ENCODE measurements at regions not wholly inside any gene's neighbourhood (a gene's known extent, or its start where the extent isn't known, plus 50 kb on each side); places are given as distances from the start of the nearest gene placed in this dataset.
A peak's percentile ranks its signal among the peaks of the same experiment; 100 is the strongest.

DNA sequence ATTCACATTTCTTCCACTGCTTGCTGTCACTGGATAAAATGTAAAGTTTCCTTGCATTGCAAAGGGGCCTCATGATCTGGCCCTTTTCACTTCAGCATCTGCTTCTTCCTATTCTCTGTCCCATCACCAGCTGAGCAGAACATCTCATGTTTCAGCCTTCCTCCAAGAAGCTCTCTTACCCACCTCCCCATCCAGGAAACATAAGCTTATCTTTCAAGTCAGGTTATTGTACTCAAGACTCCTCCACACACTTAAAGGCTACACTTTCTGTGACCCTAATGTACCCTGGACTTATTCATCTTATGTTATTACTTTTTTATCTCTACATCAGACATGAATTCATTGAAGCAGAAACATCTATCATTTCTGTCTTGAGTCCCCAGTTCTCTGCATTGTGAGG, 230.5 kb downstream of the PMAIP1 start:
- Histone ChIP-seq H3K27me3 (replicated peaks in 1 of 4; ENCODE audit: control insufficient read depth in 3 of 4, extremely low read depth in 1 of 4, insufficient read depth in 3 of 4, low read length in 3 of 4) (peaks cover 0 to 1% (median 0%) of the 10 kb centered on the region in 4 experiments; a peak in 1 of 7 replicates), H3K4ac (replicated peaks; ENCODE audit: insufficient read length, low read depth, low read length) (no peak overlapping the region), H3K79me2 (ENCODE audit: control insufficient read depth in 1 of 2, insufficient read depth in 2 of 2, low read length in 2 of 2) (no peaks in the 10 kb centered on the region), H3K14ac (ENCODE audit: insufficient read length) (no peak overlapping the region), H4K20me1 (replicated peaks in 1 of 2; ENCODE audit: control insufficient read depth in 1 of 2, insufficient read depth in 2 of 2, low read length in 2 of 2) (no peaks in the 10 kb centered on the region), H2BK120ac (replicated peaks; ENCODE audit: low read depth, low read length) (no peak overlapping the region), H2BK5ac (ENCODE audit: low read depth, low read length) (no peak overlapping the region), H2BK20ac (ENCODE audit: low read length) (no peak overlapping the region), H3K9me3 (ENCODE audit: insufficient read depth in 2 of 2, low read depth in 1 of 2, low read length in 1 of 2) (no peaks in the 10 kb centered on the region), H2AK5ac (ENCODE audit: low read depth, low read length) (no peak overlapping the region), H3K27ac (ENCODE audit: low read depth, low read length) (no peak overlapping the region), H2BK12ac (ENCODE audit: low read depth, low read length) (no peak overlapping the region), H3K4me1 (replicated peaks in 1 of 4; ENCODE audit: control insufficient read depth in 3 of 4, insufficient read depth in 4 of 4, low read length in 3 of 4) (no peaks in the 10 kb centered on the region), H3K23ac (ENCODE audit: insufficient read length) (no peak overlapping the region), H2BK15ac (ENCODE audit: low read length) (no peak overlapping the region), H3K4me3 (ENCODE audit: extremely low read depth in 1 of 4, insufficient read depth in 2 of 4, low read depth in 3 of 4, low read length in 4 of 4) (no peak overlapping the region), H4K8ac (ENCODE audit: extremely low read depth, insufficient read depth, low read length) (no peak overlapping the region), H3K79me1 (ENCODE audit: low read depth, low read length) (no peaks in the 10 kb centered on the region), H2AFZ (ENCODE audit: low read length) (peak overlapping the region; percentile 24; the same call in 1 of the 2 replicates), H3K9ac (replicated peaks in 1 of 4; ENCODE audit: extremely low read depth in 1 of 4, low read depth in 3 of 4, low read length in 3 of 4) (no peak overlapping the region), H3K56ac (replicated peaks; ENCODE audit: insufficient read length, low read depth, low read length) (no peak overlapping the region), H4K5ac (ENCODE audit: insufficient read length, low read depth, low read length) (no peak overlapping the region), H3K36me3 (ENCODE audit: control insufficient read depth in 2 of 4, insufficient read depth in 4 of 4, low read length in 3 of 4) (no peaks in the 10 kb centered on the region), H3K4me2 (ENCODE audit: insufficient read depth in 1 of 2, low read depth in 2 of 2, low read length in 2 of 2) (no peak overlapping the region), H3K18ac (ENCODE audit: extremely low read depth, low read length) (no peak overlapping the region), H4K91ac (replicated peaks; ENCODE audit: insufficient read length, low read length) (no peak overlapping the region), H3K23me2 (ENCODE audit: low read depth, low read length) (no peaks in the 10 kb centered on the region)
- POLR2A ChIA-PET (ENCODE audit: partially characterized antibody): no interaction called here
- DNase-seq (ENCODE audit: low read depth in 1 of 2, low spot score in 2 of 2): no peak
- no peak for TF ChIP-seq GABPA (IDR thresholded peaks at IDR 0.05; ENCODE audit: borderline replicate concordance, insufficient read depth, low read length)
- no peak for TF ChIP-seq RAD21 (IDR thresholded peaks at IDR 0.05 in 1 of 2, conservative IDR thresholded peaks at IDR 0.05 in 1 of 2; ENCODE audit: low read depth in 2 of 2, low read length in 2 of 2)
- no peak for TF ChIP-seq HDAC6 (IDR thresholded peaks at IDR 0.05; ENCODE audit: low read depth, low read length)
- TF ChIP-seq RNF2 (IDR thresholded peaks at IDR 0.05; ENCODE audit: borderline replicate concordance, low read depth, low read length, missing control alignments, poor library complexity, severe bottlenecking): no peak
- TF ChIP-seq RBBP5 (IDR thresholded peaks at IDR 0.05; ENCODE audit: borderline replicate concordance, low read depth, low read length): no peak
- TF ChIP-seq TAF7 (optimal IDR thresholded peaks at IDR 0.05; ENCODE audit: borderline replicate concordance, low read depth, low read length): no peak
- TF ChIP-seq BRCA1 (IDR thresholded peaks at IDR 0.05; ENCODE audit: low read depth, low read length): no peak
- TF ChIP-seq CHD2 (IDR thresholded peaks at IDR 0.05; ENCODE audit: low read length): no peak
- no peak for TF ChIP-seq KDM4A (IDR thresholded peaks at IDR 0.05; ENCODE audit: low read depth, low read length, severe bottlenecking)
- TF ChIP-seq CEBPB (IDR thresholded peaks at IDR 0.05; ENCODE audit: low read depth, low read length): no peak
- TF ChIP-seq EZH2 (IDR thresholded peaks at IDR 0.05; ENCODE audit: low read depth, low read length, severe bottlenecking): no peak
- TF ChIP-seq, protein P1, sequence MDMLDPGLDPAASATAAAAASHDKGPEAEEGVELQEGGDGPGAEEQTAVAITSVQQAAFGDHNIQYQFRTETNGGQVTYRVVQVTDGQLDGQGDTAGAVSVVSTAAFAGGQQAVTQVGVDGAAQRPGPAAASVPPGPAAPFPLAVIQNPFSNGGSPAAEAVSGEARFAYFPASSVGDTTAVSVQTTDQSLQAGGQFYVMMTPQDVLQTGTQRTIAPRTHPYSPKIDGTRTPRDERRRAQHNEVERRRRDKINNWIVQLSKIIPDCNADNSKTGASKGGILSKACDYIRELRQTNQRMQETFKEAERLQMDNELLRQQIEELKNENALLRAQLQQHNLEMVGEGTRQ (IDR thresholded peaks at IDR 0.05; ENCODE audit: low read length): no peak
- TF ChIP-seq SIX5 (IDR thresholded peaks at IDR 0.05; ENCODE audit: low read depth, low read length): no peak
- no peak for TF ChIP-seq JUN (IDR thresholded peaks at IDR 0.05; ENCODE audit: low read depth, low read length)
- no peak for FAIRE-seq
- CTCF ChIA-PET (ENCODE audit: partially characterized antibody): interaction anchor here (0.6 to 1.3 kb wide), 2 partner anchors 16 to 17 kb away, joined by 3 read pairs; no protein-coding TSS in a partner anchor

Data from H1 (cell line).